ENCODE measurements at regions not wholly inside any gene's neighbourhood (a gene's known extent, or its start where the extent isn't known, plus 50 kb on each side); places are given as distances from the start of the nearest gene placed in this dataset.

DNA sequence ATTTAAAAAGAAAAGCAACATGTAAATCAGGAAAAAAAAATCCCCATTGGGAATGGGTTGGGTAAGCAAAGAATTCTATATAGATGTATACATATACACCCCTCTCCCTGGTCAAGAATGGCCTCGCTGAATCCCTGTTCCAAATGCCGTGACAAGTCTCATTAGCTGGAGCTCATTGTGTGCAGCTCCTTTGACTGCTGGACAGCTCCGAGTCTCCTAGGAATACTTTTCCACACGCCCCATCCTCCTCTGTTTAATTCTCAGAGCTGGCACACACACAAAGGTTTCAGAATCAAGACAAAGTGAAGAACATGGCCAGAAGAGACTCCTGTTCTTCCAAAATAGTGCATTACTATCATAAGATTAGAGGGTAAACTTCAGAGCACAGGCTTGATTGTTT, 130.9 kb upstream of the MKLN1 start:
- no peak for DNase-seq

DNA sequence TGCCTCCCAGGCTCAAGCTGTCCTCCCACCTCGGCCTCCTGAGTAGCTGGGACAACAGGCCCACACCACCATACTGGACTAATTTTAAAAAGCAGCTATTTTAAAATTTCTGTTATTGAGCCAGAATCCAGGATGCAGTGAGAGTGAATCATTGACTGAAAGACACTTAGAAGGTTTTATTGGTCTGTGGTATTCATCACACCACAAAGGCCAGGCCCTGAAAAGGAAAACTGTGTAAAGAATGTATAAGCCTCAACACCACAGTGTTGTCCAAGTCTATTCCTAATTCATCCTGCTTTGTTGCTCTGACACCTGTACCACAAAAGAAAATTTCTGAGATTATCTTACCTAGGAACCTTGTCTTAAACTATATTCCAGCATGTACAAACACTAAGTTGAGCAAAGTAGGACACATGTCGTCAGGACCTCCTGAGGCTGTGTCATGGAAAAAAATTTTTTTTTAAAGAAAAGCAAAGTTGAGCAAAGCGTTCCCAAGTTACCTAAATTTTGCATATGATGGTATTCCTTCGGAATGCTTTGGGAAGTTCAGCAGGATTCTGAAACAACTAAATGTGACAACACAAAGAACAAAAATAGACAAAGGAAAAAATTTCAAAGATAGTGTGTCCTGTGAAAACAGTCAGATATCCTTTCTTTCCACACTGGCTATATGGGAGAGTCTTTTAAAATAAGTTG, 129.6 kb upstream of the MKLN1 start:
- DNase-seq: no peak

DNA sequence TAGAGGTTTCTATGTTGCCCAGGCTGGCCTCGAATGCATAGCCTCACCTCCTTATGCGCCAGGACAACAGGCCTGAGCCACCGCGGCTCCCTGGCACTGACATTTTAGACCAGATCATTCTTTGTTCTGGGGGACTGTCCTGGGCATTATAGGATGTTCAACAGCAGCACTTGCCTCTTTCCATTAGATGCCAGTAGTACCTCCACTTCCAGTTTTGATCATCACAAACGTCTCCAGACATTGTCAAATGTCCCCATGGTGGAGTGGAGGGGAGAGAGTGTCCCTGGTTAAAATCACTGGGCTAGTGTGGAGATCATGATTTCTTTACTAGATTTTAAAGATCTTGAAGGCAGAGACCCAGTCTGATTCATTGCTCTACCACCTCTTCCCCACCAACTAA, 125.2 kb upstream of the MKLN1 start:
- no peak for DNase-seq

DNA sequence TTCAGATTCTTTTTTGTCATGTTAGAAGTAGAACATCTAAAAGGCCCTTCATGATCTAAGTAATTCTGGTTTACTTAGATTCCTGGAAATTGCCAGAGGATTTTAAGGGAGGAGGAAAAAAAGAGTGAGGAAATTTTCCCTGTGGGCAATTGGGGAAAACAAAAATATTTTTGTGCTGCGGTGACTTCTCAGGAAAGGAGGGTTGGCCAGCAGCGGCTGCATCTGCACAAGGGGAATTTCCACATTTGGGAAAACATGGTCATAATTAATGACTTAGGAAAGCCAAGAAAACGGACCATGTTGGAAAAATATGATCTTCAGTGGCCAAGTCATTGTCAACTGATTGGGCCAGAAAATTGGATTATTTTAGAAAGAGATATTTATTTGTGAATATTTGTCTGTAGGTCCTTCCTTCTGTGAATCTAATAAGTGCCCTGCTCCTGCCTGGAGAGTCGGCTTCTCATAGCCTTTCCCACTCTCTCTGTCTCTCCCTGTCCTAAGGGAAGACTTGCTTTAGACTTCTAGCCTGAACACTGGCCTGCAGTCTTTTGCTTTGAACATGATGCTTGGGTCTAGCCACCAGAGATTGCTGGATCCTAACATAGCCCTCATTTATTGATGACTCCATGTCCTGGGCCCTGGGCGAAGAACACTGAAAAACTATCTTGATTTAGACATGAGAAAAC, 124.2 kb upstream of the MKLN1 start:
- DNase-seq: no peak

DNA sequence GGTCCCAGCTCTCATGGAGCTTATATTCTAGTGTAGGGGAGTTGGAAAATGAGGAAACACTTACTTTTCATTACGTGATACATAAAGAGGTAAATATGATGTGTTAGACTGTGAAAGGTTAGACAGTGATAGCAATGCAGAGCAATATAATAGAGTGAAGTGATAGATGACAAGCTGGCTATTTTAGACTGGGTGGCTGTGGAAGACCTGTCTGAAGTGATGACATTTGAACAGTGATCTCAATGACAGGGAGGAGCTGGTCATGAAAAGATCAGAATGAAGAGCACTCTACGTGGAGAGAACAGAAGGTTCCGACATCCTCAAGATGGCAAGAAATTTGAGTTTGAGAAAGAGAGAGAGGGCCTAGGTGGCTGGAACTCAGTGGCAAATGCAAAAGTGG, 118.9 kb upstream of the MKLN1 start:
- DNase-seq: no peak

DNA sequence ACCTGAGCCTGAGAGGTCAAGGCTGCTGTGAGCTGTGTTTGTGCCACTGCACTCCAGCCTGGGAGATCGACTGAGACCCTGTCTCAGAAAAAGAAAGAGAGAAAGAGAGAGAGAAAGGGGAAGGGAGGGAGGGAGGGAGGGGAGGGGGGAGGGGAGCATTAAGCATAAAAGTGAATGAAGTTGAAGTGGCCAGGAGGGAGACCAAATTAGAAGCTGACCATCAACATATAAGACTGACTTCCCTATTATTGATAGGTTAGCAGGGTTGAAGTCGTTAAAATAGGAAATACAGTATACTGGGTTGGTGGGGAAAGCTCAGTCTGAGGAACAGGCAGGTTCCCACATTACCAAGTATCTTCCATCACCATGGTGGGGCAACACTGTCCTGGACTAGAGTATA, 117.1 kb upstream of the MKLN1 start:
- no peak for DNase-seq

DNA sequence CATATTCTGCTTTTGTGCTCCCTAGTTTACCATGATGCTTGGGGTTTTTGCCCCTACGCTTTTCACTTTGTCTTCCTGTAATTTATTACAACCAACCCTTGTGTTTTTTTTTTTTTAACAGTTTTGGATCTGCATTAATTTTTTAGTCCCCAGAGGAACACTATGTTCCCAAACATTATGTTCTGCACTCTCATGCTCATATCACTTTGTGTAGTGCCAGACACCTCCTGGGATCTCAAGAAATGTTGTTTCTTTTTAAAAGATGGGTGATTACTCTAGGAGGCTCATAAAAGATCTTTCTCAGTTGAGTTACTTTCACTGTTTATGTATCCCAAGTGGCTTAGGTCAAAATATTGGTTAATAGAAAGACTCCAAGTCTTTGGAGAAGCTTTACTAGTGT, 116.2 kb upstream of the MKLN1 start:
- no peak for DNase-seq

DNA sequence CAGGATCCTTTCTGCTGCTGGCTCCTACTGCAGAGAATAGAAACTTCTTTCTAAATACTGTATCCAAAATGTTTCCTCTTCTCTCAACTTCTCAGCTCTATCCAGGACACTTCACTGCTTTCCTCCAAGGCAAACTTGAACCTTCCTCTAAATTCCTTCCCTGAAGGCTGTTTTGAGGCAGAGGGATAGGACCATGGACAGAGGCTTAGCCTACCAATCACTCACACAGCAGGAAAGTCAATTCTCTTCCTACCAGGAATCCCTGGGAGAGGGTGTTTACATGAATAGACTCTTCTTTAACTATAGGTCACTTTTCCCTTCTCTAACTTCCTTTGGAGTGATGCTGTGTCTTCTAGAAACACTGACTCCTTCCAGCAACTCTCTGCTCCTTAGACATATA, 115.6 kb upstream of the MKLN1 start:
- DNase-seq: no peak

DNA sequence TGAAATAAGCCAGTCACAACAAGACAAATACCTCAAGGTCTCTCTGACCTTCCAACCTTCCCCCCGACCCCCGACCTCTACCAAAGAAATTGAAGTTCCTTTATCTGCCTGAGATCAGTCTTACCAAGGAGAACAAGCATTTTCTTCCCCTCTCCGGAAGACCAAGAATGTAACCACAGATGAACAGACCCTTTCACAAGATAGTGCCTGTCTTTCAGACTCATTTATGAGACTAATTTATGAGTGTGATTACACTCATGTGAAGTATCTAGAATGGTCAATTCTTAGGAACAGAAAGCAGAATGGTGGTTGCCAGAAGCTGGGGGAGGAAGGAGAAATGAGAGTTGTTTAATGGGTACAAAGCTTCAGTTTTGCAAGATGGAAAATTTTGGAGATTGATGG, 108.9 kb upstream of the MKLN1 start:
- DNase-seq: no peak

DNA sequence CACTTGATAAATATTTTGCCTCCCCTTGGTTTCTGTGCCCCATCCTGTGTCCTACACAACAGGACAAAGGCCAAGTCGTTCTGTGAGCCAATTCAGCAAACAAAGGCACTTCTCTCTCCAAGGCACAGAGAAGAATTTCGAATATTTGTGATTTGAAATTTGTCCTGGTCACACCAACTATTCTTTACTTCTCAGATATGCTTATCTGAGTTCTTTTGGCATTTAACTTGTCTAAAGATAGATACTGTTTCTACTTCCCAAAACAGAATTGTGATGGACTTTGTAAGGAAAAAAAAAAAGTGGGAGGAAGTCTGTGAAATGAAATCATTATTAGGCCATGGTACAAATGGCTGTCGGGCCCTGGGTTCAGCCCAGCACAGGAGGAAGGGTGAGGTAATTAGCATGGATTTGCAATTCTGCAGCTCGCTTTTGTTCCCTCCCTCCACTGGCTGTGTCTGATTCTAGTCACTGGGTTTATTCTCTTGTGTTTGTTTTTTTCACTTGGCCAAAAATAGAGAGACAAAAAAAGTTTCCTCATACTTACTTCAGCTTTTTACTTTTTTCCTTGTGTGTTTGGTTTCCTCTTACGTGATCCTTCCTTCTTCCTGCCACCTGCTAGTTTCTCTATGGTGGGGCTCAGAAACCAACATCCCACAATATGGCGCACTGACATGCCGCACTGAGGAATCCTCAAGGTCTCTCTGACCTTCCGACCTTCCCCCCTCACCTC, 108.2 kb upstream of the MKLN1 start:
- DNase-seq: no peak

DNA sequence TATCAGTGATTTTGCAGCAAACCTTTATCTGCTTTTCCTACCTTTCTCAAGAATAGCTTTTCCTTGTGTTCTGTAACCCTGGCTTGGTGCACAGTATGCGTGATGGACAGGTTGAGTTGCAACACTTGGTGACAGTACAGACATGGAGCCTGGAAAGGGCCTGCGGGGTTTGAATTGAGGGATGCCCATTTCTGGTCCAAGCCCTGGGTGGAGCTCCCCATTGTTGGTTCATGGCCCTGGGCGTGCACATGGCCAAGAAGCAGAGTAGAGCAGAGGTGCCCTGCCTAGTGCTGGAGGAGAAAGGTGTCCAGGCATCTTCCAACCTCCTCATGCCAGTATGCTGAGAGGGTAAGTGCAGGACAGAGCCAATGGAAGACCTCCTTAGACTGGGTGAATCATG, 106.6 kb upstream of the MKLN1 start:
- DNase-seq: no peak

DNA sequence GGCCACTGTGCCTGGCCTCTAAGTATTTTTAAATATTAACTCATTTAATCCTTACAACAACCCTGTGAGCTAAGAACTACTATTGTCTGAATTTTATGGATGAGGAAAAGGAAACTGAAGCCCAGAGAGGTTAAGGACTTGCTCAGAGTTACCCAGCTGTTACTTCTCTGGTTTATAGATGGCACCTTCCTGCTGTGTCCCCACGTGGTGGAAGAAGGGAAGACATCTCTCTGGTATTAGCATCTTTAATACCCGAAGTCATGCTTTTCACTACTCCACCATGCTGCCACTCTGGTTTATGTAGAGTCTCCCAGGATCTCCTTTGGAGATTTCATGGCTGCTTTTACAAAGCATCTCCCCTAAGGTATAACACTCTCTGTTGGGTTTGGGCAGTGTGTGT, 105.5 kb upstream of the MKLN1 start:
- DNase-seq: no peak

DNA sequence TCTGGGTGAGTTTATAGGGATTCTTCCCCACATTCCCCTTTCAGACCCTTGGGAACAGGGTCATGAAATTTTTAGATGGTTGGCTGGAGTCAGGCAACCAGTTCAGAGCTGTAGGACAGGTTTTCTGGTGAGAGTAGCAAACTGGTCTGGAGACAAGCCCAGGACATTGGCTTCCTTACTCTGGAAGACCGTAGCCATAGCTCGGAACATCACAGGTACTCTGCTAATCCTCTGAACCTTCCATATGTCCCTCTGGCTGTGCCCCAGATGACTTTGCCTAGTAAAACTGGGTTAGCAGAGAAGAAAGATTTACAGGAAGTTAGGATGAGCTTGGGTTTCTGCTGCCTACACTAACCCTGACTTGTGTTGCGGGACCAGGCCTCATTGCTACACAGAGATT, 104.5 kb upstream of the MKLN1 start:
- no peak for DNase-seq

DNA sequence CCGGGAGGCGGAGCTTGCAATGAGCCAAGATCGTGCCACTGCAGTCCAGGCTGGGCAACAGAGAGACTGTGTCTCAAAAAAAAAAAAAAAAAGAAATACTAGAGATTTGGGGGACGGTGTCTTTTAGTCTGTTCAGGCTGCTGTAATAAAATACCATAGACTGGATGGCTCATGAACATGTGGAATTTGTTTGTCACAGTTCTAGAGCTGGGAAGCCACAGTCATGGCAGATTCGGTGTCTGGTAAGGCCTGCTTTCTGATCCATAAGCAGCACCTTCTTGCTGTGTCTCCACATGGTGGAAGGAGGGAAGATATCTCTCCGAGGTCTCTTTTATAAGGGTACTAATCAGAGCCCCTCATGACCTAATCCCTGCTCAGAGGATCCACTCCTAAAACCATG, 102.7 kb upstream of the MKLN1 start:
- DNase-seq: no peak

DNA sequence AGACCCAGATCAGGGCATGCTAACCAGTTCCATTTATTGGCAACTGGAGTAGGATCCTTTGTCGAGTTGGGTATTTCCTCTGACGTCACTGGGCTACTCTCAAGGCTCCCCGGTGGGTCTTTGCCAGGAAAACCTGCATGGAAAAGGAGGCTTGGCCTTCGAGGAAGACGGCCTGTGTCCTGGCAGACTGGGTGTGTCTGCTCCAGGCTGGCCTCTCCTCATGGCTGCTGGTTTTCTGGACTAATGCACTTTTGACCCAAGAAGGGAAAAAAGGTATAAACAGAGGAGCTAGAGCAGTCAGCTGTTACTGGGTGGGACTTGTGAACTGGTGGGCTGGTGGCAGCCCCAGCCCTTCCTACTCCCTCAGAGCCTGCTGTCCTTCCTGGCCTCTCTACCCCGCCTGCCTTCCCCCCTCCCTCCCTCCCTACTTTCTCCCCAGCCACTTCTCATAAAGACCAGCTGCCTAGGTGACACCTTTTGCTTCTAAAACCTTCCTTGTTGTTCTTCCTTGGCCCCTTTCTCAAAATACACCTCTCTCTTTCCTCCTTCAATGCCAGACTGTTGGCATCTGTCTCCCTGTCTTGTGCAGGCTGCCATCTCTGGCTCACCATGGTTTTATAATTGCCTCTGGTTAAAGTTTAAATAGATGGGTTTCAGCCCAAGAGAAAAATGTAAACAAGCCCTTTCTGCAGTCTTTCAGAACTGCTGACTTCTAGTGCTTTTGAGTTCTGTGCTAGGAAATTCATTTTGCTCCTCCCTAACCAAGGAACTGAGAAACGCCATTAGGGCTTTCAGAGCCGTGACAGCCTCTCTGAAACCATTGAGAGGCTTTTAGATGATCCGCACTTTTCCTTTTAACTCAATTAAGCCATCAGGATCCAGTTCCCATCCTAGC, 101.8 kb upstream of the MKLN1 start:
- DNase-seq: no peak

DNA sequence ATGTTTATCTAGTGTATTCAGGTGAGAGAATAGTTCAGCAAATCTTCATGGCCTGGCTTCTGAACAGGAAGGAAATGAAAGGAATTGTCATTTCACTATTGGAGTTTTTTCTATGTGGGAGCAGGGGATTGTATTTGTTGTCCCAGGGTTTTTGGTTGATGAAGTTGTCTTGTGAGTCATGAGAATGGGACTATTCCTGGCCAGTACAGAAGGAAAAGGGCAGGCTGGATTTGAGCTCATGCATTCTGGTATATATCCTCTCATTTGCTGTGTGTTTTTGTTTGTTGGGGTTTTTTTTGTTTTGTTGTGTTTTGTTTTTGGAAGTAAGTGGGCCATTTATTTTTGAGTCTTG, 101.2 kb upstream of the MKLN1 start:
- no peak for DNase-seq

DNA sequence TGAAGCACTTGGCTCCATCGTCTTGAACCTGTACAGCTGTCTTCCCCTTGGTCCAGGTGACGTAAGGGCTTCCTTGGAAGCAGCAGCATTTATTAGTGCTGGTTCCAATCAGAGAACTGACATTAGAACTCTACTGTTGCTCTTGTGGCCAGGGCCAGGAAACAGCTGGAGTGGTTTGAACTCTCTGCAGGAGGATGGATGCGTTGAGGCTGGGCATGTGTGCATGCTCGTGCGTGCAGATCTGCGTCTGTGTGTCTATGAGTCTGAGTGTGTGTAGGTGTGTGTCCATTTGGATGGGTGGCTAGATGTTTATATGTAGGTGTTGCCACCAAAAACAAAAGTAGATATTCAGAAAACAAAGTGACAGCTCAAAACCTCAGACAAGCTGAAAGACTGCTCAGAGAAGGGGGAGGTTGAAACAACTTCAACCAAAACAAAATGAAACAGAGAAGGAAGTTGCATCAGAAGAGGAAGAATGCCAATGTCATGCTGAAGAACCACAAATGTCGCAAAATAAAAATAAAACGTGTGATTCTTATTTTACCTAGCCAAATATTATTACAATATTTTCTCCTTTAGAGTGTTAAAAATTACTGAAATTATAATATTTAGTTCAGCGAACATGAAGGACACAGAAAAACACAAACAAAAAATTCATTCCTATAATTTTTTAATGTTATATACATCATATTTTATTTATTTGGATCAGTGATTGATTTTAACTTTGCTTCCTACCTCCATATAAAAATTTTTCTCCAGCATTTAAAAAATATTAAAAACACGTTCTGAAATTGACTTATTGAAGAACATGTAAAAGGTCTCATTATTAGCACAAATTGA, 96.1 kb upstream of the MKLN1 start:
- peak; percentile 49 for DNase-seq

DNA sequence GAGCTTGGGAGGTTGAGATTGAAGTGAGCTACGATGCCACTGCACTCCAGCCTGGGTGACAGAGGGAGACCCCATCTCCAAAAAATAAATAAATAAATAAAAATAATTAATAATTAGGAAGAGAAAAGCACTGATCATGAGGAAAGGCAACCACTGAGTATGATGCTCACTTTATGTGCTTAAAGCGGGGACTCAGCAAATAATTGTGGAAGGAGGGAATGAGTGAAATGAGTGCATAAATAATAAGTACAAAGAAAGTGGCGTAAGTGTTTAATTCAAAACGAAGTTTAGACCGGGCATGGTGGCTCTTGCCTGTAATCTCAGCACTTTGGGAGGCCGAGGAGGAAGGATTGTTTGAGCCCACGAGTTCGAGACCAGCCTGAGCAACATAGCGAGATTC, 94.9 kb upstream of the MKLN1 start:
- DNase-seq: no peak

DNA sequence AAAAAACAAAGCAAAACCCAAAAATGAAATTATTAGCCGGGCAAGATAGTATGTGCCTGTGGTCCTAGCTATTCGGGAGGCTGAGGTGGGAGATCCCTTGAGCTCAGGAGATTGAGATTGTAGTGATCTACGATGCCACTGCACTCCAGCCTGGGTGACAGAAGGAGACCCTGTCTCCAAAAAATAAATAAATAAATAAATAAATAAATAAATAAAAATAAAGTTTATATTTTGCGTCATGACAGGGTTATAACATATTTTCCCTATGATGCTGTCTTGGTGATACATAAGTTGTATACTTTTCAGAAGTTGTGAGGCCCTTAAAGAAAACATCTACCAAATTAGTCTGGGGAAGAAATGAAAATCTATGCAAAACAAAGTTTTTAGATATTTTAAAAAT, 94.5 kb upstream of the MKLN1 start:
- no peak for DNase-seq

DNA sequence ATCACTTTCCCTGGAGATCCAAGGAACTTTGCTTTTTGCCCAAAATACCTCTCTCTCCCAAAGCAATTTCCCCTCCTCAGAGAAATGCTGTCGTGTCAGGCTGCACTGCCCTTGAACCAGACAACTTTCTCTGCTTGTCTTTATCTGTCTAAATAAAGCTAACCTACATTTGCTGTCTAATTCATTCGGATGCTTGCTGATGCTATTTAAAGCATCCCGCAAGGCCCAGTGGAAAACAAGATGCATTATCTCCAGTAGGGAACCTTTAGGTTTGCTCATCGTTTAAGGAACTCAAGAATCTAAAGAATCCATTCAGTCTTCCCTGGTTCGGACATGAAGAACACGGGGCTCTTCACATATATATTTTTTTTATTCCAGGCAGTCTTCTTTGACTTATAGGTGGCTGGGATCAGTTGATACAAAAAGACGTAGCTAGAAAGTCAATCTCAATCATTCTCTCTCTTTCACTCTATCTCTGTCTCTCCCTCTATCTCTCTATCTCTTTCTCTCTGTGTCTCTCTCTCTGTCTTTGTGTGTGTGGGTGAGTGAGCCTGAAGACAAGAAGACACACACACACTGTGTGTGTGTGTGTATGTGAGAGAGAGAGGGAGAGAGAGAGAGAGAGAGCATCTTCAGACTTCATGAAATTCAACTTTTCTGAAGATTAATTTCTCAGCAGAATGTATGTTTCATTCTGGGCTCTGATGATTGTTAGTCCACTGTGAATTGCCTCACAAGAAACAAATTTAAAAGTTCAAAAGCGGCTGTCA, 92.8 kb upstream of the MKLN1 start:
- no peak for DNase-seq

DNA sequence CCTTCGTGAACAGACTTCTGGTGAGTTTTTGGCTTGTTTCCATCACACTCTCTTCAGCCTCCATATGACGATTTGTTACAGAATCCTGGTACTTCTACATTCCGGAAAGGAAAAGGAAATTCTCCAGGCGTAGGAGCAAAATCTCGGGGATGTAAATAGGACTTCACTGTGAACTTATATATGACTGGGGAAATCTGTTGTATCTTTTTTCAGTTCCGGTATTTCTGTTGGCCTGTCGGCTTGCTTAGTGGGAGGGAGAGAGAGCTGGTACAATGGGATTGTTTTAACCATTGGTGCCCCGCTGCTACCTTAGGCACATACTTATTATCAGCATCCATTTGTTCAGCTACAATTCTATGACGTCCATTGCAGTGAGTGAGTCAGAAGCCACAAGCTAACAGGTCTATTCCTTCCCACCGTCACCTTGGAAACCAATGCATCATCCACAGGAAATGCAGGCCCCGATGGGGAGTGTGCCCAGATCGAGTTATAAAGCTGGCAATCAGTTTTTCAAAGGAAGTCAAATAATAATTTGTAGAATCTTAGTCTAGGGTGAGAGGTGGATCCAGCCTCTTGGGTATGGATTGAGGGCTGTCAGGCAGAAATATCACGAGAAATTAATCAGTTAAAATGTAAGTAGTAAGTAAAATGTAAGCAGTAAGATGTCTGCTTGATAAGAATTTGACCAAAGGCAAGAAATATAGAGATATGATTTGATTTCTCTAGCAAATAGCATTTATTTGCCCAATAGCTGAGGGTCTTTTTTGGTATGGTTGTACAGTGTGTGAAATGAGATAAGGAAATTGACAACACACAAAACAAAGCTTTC, 92.0 kb upstream of the MKLN1 start:
- peak; percentile 69 for DNase-seq

All from activated gamma-delta T cell treated with Interleukin-2 at 50 U/mL for 16 hours (primary cell).